ENCODE measurements at regions not wholly inside any gene's neighbourhood (a gene's known extent, or its start where the extent isn't known, plus 50 kb on each side); places are given as distances from the start of the nearest gene placed in this dataset.

DNA sequence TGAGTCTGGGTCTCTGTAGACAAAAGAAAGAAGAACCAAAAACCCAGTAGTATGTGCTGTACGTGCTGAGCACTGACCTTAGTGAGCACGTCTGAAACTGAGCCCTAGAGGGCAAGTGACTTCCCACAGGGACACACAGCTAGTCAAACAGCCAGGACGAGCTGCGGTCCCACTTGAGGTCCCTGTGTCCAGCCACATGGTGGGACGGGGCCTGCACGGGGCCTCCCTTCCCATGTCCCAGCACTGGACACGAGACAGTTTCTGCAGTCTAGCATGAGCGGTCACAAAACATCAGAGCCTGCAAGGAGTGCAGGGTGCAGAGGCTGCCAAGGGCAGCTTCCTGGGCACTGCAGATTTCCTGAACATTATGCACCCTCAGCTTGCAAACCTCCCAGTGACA, 121.6 kb downstream of the NCOR2 start:
- 0 out of 4 replicates have a peak, but pooled peaks cover 0 to 3% of the 10 kb centered on the region in 2 experiments for H3K36me3 ChIP-seq (ENCODE audit: control insufficient read depth in 1 of 2, insufficient read depth in 2 of 2, low read length in 2 of 2)
- H4K20me1 ChIP-seq (ENCODE audit: insufficient read depth), result no peaks in the 10 kb centered on the region
- BruUV-seq (replicated peaks), result no TSS peak
- ChIA-PET CTCF (no interaction called here), POLR2A (no interaction called here), RAD21 (ENCODE audit: low non-redundant PET in 1 of 2, low total read pairs in 2 of 2, uncharacterized antibody in 2 of 2, unreplicated experiment in 2 of 2) (no interaction called here)
- no peak overlapping the region for H3K4me2 ChIP-seq (ENCODE audit: low read length)
- intact Hi-C loops (cut with micrococcal nuclease), result no loop called here
- H2AFZ ChIP-seq (ENCODE audit: low read depth, low read length, poor library complexity, severe bottlenecking), result no peak overlapping the region
- H3K4me1 ChIP-seq (ENCODE audit: control insufficient read depth in 1 of 2, insufficient read depth in 2 of 2, low read length in 2 of 2), result peaks cover 0 to 5% of the 10 kb centered on the region in 2 experiments; a peak in 1 of 4 replicates
- H3K9ac ChIP-seq (ENCODE audit: low read length), result no peak overlapping the region
- H3K9me3 ChIP-seq (ENCODE audit: control insufficient read depth in 1 of 2, insufficient read depth in 1 of 2, low read depth in 1 of 2, low read length in 2 of 2), result no peaks in the 10 kb centered on the region
- DNase-seq (ENCODE audit: low read depth, low spot score) (no peak), ATAC-seq (no peak)
- H3K4me3 ChIP-seq (replicated peaks in 1 of 2; ENCODE audit: low read depth in 1 of 2, low read length in 2 of 2), result no peak overlapping the region
- H3K27ac ChIP-seq (ENCODE audit: low read depth, low read length), result no peak overlapping the region
- TF ChIP-seq JUND (IDR thresholded peaks at IDR 0.05), result no peak
- TF ChIP-seq CBX3 (IDR thresholded peaks at IDR 0.05; ENCODE audit: low read depth), result no peak
- no peak for TF ChIP-seq RAD21 (IDR thresholded peaks at IDR 0.05; ENCODE audit: low read depth)
- TF ChIP-seq ZFX (IDR thresholded peaks at IDR 0.05), result no peak
- TF ChIP-seq ZNF274 (IDR thresholded peaks at IDR 0.05; ENCODE audit: low read depth, low read length), result no peak
- TF ChIP-seq, protein P1, sequence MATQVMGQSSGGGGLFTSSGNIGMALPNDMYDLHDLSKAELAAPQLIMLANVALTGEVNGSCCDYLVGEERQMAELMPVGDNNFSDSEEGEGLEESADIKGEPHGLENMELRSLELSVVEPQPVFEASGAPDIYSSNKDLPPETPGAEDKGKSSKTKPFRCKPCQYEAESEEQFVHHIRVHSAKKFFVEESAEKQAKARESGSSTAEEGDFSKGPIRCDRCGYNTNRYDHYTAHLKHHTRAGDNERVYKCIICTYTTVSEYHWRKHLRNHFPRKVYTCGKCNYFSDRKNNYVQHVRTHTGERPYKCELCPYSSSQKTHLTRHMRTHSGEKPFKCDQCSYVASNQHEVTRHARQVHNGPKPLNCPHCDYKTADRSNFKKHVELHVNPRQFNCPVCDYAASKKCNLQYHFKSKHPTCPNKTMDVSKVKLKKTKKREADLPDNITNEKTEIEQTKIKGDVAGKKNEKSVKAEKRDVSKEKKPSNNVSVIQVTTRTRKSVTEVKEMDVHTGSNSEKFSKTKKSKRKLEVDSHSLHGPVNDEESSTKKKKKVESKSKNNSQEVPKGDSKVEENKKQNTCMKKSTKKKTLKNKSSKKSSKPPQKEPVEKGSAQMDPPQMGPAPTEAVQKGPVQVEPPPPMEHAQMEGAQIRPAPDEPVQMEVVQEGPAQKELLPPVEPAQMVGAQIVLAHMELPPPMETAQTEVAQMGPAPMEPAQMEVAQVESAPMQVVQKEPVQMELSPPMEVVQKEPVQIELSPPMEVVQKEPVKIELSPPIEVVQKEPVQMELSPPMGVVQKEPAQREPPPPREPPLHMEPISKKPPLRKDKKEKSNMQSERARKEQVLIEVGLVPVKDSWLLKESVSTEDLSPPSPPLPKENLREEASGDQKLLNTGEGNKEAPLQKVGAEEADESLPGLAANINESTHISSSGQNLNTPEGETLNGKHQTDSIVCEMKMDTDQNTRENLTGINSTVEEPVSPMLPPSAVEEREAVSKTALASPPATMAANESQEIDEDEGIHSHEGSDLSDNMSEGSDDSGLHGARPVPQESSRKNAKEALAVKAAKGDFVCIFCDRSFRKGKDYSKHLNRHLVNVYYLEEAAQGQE (IDR thresholded peaks at IDR 0.05; ENCODE audit: low read depth), result no peak
- TF ChIP-seq ZBTB33 (IDR thresholded peaks at IDR 0.05; ENCODE audit: extremely low read depth, insufficient replicate concordance, low read length), result no peak
- no peak for TF ChIP-seq MAX (IDR thresholded peaks at IDR 0.05)
- no peak for TF ChIP-seq POLR2A (IDR thresholded peaks at IDR 0.05; ENCODE audit: borderline replicate concordance, extremely low read depth, insufficient read depth, insufficient read length)
- no peak for TF ChIP-seq SIN3A (IDR thresholded peaks at IDR 0.05; ENCODE audit: low read depth)
- TF ChIP-seq SRF (IDR thresholded peaks at IDR 0.05; ENCODE audit: low read depth), result no peak
- TF ChIP-seq TCF7L2 (IDR thresholded peaks at IDR 0.05; ENCODE audit: borderline replicate concordance, extremely low read depth, insufficient read depth, insufficient read length), result no peak
- TF ChIP-seq, protein P2, sequence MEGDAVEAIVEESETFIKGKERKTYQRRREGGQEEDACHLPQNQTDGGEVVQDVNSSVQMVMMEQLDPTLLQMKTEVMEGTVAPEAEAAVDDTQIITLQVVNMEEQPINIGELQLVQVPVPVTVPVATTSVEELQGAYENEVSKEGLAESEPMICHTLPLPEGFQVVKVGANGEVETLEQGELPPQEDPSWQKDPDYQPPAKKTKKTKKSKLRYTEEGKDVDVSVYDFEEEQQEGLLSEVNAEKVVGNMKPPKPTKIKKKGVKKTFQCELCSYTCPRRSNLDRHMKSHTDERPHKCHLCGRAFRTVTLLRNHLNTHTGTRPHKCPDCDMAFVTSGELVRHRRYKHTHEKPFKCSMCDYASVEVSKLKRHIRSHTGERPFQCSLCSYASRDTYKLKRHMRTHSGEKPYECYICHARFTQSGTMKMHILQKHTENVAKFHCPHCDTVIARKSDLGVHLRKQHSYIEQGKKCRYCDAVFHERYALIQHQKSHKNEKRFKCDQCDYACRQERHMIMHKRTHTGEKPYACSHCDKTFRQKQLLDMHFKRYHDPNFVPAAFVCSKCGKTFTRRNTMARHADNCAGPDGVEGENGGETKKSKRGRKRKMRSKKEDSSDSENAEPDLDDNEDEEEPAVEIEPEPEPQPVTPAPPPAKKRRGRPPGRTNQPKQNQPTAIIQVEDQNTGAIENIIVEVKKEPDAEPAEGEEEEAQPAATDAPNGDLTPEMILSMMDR (IDR thresholded peaks at IDR 0.05 in 2 of 3, conservative IDR thresholded peaks at IDR 0.05 in 1 of 3; ENCODE audit: borderline replicate concordance in 1 of 3, insufficient read depth in 1 of 3, low read depth in 2 of 3, low read length in 2 of 3), result no peak
- H3K79me2 ChIP-seq (ENCODE audit: insufficient read depth, low read length), result no peaks in the 10 kb centered on the region
- H3K9me2 ChIP-seq (ENCODE audit: insufficient read depth), result no peaks in the 10 kb centered on the region
- no peaks in the 10 kb centered on the region for H3K27me3 ChIP-seq (ENCODE audit: insufficient read depth, low read length)
